H1 (cell line): ENCODE measurements at regions not wholly inside any gene's neighbourhood (a gene's known extent, or its start where the extent isn't known, plus 50 kb on each side); places are given as distances from the start of the nearest gene placed in this dataset.

Source experiments
- CTCF ChIA-PET: fragments of 300-600 bp; sonication (Branson Sonifier 250); formaldehyde crosslinking; loops from one replicate; lab custom pipeline; 2021; ENCODE audit not compliant: partially characterized antibody; lab: Charles Lee
- POLR2A ChIA-PET: fragments of 300-600 bp; sonication (Branson Sonifier 250); formaldehyde crosslinking; loops from one replicate; lab custom pipeline; 2021; ENCODE audit warnings: inconsistent platforms; ENCODE audit not compliant: partially characterized antibody; lab: Charles Lee
- DNase-seq, 2 experiments: peaks; one replicate each; pipeline versions ENCODE4 v3.0.0 to v3.0.0-alpha.2; 2010 to 2022; ENCODE audit warnings: low spot score in 2 of 2, low read depth in 1 of 2, mixed read lengths in 1 of 2
- FAIRE-seq: peaks from 2 replicates; lab custom pipeline; 2011; peaks lifted over from hg19 to GRCh38; lab: Jason Lieb, UNC
- H2AFZ ChIP-seq: 2 replicates; pipeline ENCODE4 v1.8.1; 2012; ENCODE audit warnings: low read length, inconsistent platforms
- H2AK5ac ChIP-seq: 2 replicates; pipeline ENCODE4 v1.6.1; 2013; ENCODE audit warnings: low read depth, low read length
- H2BK120ac ChIP-seq: replicated peaks from 2 replicates; pipeline ENCODE3; 2013; ENCODE audit warnings: low read depth, low read length, inconsistent platforms
- H2BK12ac ChIP-seq: 2 replicates; pipeline ENCODE4 v1.6.1; 2013; ENCODE audit warnings: low read depth, low read length
- H2BK15ac ChIP-seq: 2 replicates; pipeline ENCODE4 v1.6.1; 2013; ENCODE audit warnings: low read length
- H2BK20ac ChIP-seq: 2 replicates; pipeline ENCODE4 v1.6.1; 2013; ENCODE audit warnings: low read length
- H2BK5ac ChIP-seq: 2 replicates; pipeline ENCODE4 v1.6.1; 2013; ENCODE audit warnings: low read depth, low read length
- H3K14ac ChIP-seq: 2 replicates; pipeline ENCODE4 v1.6.1; 2013; ENCODE audit warnings: inconsistent platforms; ENCODE audit not compliant: insufficient read length
- H3K18ac ChIP-seq: 2 replicates; pipeline ENCODE4 v1.6.1; 2013; ENCODE audit warnings: low read length; ENCODE audit errors: extremely low read depth
- H3K23ac ChIP-seq: 2 replicates; pipeline ENCODE4 v1.6.1; 2013; ENCODE audit warnings: inconsistent platforms; ENCODE audit not compliant: insufficient read length
- H3K23me2 ChIP-seq: 2 replicates; pipeline ENCODE4 v1.6.1; 2013; ENCODE audit warnings: low read depth, low read length
- H3K27ac ChIP-seq: 2 replicates; pipeline ENCODE4 v1.6.1; 2011; ENCODE audit warnings: low read depth, low read length, inconsistent platforms
- H3K27me3 ChIP-seq, 4 experiments: replicated peaks in 1 of 4; 1 replicate in 1 of 4; 2 replicates in 3 of 4; pipeline versions ENCODE4 v1.6.1 to v1.8.1; 2011 to 2013; ENCODE audit warnings: low read length in 3 of 4, mild to moderate bottlenecking in 3 of 4, inconsistent platforms in 2 of 4, mixed read lengths in 2 of 4, moderate library complexity in 1 of 4; ENCODE audit not compliant: control insufficient read depth in 3 of 4, insufficient read depth in 3 of 4; ENCODE audit errors: extremely low read depth in 1 of 4
- H3K36me3 ChIP-seq, 4 experiments: 2 replicates each; pipeline versions ENCODE4 v1.6.1 to v1.8.1; 2011 to 2013; ENCODE audit warnings: mild to moderate bottlenecking in 4 of 4, low read length in 3 of 4, moderate library complexity in 2 of 4, control low read depth in 1 of 4, inconsistent platforms in 1 of 4; ENCODE audit not compliant: insufficient read depth in 4 of 4, control insufficient read depth in 2 of 4
- H3K4ac ChIP-seq: replicated peaks from 2 replicates; pipeline ENCODE3; 2013; ENCODE audit warnings: low read length, low read depth, mixed read lengths, inconsistent platforms; ENCODE audit not compliant: insufficient read length
- H3K4me1 ChIP-seq, 4 experiments: replicated peaks in 1 of 4; 1 replicate in 1 of 4; 2 replicates in 3 of 4; pipeline versions ENCODE4 v1.6.1 to v1.8.1; 2011 to 2013; ENCODE audit warnings: low read length in 3 of 4, inconsistent platforms in 2 of 4, mixed read lengths in 1 of 4; ENCODE audit not compliant: insufficient read depth in 4 of 4, control insufficient read depth in 3 of 4
- H3K4me2 ChIP-seq, 2 experiments: 2 replicates each; pipeline versions ENCODE4 v1.6.1 to v1.8.1; 2011 to 2013; ENCODE audit warnings: low read depth in 2 of 2, low read length in 2 of 2, control low read depth in 1 of 2, inconsistent platforms in 1 of 2, mild to moderate bottlenecking in 1 of 2; ENCODE audit not compliant: insufficient read depth in 1 of 2
- H3K4me3 ChIP-seq, 4 experiments: fragments of 200-600, 300-600 bp in 1 of 4; sonication (generic), shearing (Covaris generic), sonication (Bioruptor Twin) in 1 of 4; 2 replicates each; pipeline versions ENCODE4 v1.5.1 to v1.8.1; 2011 to 2016; ENCODE audit warnings: low read length in 4 of 4, low read depth in 3 of 4, control low read depth in 2 of 4, inconsistent platforms in 2 of 4, mild to moderate bottlenecking in 2 of 4, mixed read lengths in 1 of 4, moderate library complexity in 1 of 4; ENCODE audit not compliant: insufficient read depth in 2 of 4; ENCODE audit errors: extremely low read depth in 1 of 4
- H3K56ac ChIP-seq: replicated peaks from 2 replicates; pipeline ENCODE3; 2013; ENCODE audit warnings: low read depth, mild to moderate bottlenecking, mixed read lengths, low read length, inconsistent platforms; ENCODE audit not compliant: insufficient read length
- H3K79me1 ChIP-seq: 2 replicates; pipeline ENCODE4 v1.6.1; 2013; ENCODE audit warnings: low read depth, low read length, control low read depth
- H3K79me2 ChIP-seq, 2 experiments: 2 replicates each; pipeline versions ENCODE4 v1.6.1 to v1.8.1; 2012 to 2013; ENCODE audit warnings: low read length in 2 of 2, mild to moderate bottlenecking in 2 of 2, inconsistent platforms in 1 of 2; ENCODE audit not compliant: insufficient read depth in 2 of 2, control insufficient read depth in 1 of 2
- H3K9ac ChIP-seq, 4 experiments: replicated peaks in 1 of 4; 1 replicate in 1 of 4; 2 replicates in 3 of 4; pipeline versions ENCODE4 v1.6.1 to v1.8.1; 2011 to 2013; ENCODE audit warnings: low read depth in 3 of 4, low read length in 3 of 4, control low read depth in 2 of 4, mild to moderate bottlenecking in 2 of 4, moderate library complexity in 2 of 4, inconsistent platforms in 1 of 4; ENCODE audit errors: extremely low read depth in 1 of 4
- H3K9me3 ChIP-seq, 2 experiments: 2 replicates each; pipeline versions ENCODE4 v1.6.1 to v1.8.1; 2012 to 2013; ENCODE audit warnings: mild to moderate bottlenecking in 2 of 2, moderate library complexity in 2 of 2, control low read depth in 1 of 2, inconsistent platforms in 1 of 2, low read depth in 1 of 2, low read length in 1 of 2, mixed read lengths in 1 of 2; ENCODE audit not compliant: insufficient read depth in 2 of 2
- H4K20me1 ChIP-seq, 2 experiments: replicated peaks in 1 of 2; 2 replicates each; pipeline versions ENCODE3 to v1.8.1; 2011 to 2013; ENCODE audit warnings: inconsistent platforms in 2 of 2, low read length in 2 of 2, mild to moderate bottlenecking in 1 of 2; ENCODE audit not compliant: insufficient read depth in 2 of 2, control insufficient read depth in 1 of 2
- H4K5ac ChIP-seq: 2 replicates; pipeline ENCODE4 v1.6.1; 2013; ENCODE audit warnings: low read length, low read depth, mixed read lengths, inconsistent platforms; ENCODE audit not compliant: insufficient read length
- H4K8ac ChIP-seq: 2 replicates; pipeline ENCODE4 v1.8.0; 2013; ENCODE audit warnings: mild to moderate bottlenecking, moderate library complexity, low read length, inconsistent platforms; ENCODE audit not compliant: insufficient read depth; ENCODE audit errors: extremely low read depth
- H4K91ac ChIP-seq: replicated peaks from 2 replicates; pipeline ENCODE3; 2013; ENCODE audit warnings: low read length, mixed read lengths, inconsistent platforms; ENCODE audit not compliant: insufficient read length
- ASH2L ChIP-seq: fragments of 200-600, 300-600 bp; sonication (generic); IDR thresholded peaks from one replicate; pipeline ENCODE4 v1.7.1; 2017; ENCODE audit warnings: low read length
- BRCA1 ChIP-seq: IDR thresholded peaks from 2 replicates; pipeline ENCODE4 v1.6.1; 2012; ENCODE audit warnings: low read depth, low read length, improper control_type of control experiment
- CHD2 ChIP-seq: IDR thresholded peaks from 2 replicates; pipeline ENCODE4 v1.6.1; 2012; ENCODE audit warnings: low read length, improper control_type of control experiment
- EZH2 ChIP-seq: fragments of 200-600 bp; sonication (generic); IDR thresholded peaks from 2 replicates; pipeline ENCODE4 v1.7.1; 2012; ENCODE audit warnings: low read depth, mild to moderate bottlenecking, moderate library complexity, low read length, inconsistent platforms; ENCODE audit not compliant: severe bottlenecking
- YY1 ChIP-seq: IDR thresholded peaks from 2 replicates; pipeline ENCODE4 v1.6.1; 2011; ENCODE audit warnings: low read depth, mild to moderate bottlenecking, low read length
- WGBS, 2 experiments: shearing (Covaris generic) in 1 of 2; methylation state at CpG; one replicate each; pipeline versions ENCODE4 v1.1.6 to v1.1.7; 2013 to 2015; ENCODE audit warnings: low lambda C conversion rate in 2 of 2, mixed read lengths in 2 of 2, inconsistent platforms in 1 of 2, low coverage in 1 of 2, missing lambda C conversion rate in 1 of 2; ENCODE audit not compliant: insufficient replicate concordance in 2 of 2, insufficient coverage in 1 of 2, insufficient read length in 1 of 2; ENCODE audit errors: extremely low coverage in 1 of 2, missing lambda C conversion rate in 1 of 2; 5-methylcytosine and 5-hydroxymethylcytosine counted together
- TF ChIP-seq, protein P1 (sequence below): IDR thresholded peaks from 2 replicates; pipeline ENCODE4 v1.6.1; 2011; ENCODE audit warnings: low read length, improper control_type of control experiment

DNA sequence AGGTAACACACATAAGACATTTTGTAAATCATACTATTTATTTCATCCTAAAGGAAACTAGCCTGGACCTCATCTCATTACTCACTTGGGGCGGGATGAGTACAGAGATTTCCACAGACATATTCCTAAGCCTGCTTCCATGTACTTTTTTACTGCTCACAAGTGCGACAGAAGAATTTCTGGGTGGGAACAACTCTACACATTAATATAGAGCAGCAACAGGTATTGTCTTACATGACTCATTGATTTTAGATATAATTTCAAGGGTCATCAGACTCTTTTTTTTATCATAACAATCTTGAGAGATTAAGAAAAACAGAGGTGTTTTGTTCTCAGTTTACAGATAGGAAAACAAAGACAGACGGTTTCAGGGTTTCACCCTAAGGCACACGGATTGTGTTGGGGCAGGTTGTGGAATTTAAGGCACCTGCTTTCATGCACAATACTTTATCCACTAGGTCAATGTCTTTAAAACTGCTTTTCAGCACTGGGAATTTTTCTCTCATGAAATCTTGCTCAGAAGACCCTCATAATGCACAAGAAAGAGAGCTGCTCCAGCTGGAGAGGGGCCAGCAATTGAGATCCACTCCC lies 186.7 kb upstream of the CDIN1 start:
- H2BK12ac ChIP-seq = no peak overlapping the region
- H3K56ac ChIP-seq = no peak overlapping the region
- no peak overlapping the region for H3K9ac ChIP-seq
- H3K79me1 ChIP-seq = no peaks in the 10 kb centered on the region
- no peak for FAIRE-seq
- no peak overlapping the region for H4K5ac ChIP-seq
- H3K4ac ChIP-seq = no peak overlapping the region
- no peak overlapping the region for H3K27ac ChIP-seq
- CTCF ChIA-PET = no interaction called here
- WGBS, 2 experiments = 83% methylated on average over 4 of the region's 4 CpGs; no CpG with 5 or more reads in 1 of the 2 experiments
- no peaks in the 10 kb centered on the region for H3K79me2 ChIP-seq
- no peaks in the 10 kb centered on the region for H3K36me3 ChIP-seq
- H3K9me3 ChIP-seq = no peaks in the 10 kb centered on the region
- H4K20me1 ChIP-seq = no peaks in the 10 kb centered on the region
- no peak overlapping the region for H2AFZ ChIP-seq
- H3K4me3 ChIP-seq = no peak overlapping the region
- no peak overlapping the region for H2BK5ac ChIP-seq
- H2BK20ac ChIP-seq = no peak overlapping the region
- no peak overlapping the region for H2BK120ac ChIP-seq
- TF ChIP-seq, protein P1, sequence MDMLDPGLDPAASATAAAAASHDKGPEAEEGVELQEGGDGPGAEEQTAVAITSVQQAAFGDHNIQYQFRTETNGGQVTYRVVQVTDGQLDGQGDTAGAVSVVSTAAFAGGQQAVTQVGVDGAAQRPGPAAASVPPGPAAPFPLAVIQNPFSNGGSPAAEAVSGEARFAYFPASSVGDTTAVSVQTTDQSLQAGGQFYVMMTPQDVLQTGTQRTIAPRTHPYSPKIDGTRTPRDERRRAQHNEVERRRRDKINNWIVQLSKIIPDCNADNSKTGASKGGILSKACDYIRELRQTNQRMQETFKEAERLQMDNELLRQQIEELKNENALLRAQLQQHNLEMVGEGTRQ = no peak
- TF ChIP-seq EZH2 (no peak), BRCA1 (no peak), YY1 (no peak), ASH2L (no peak), CHD2 (no peak)
- H4K8ac ChIP-seq = no peak overlapping the region
- H3K4me2 ChIP-seq = no peak overlapping the region
- H2BK15ac ChIP-seq = no peak overlapping the region
- no peak overlapping the region for H4K91ac ChIP-seq
- no peak overlapping the region for H3K18ac ChIP-seq
- H3K4me1 ChIP-seq = no peaks in the 10 kb centered on the region
- POLR2A ChIA-PET = no interaction called here
- peaks cover 0 to 1% (median 0%) of the 10 kb centered on the region in 4 experiments; a peak in 1 of 7 replicates for H3K27me3 ChIP-seq
- no peaks in the 10 kb centered on the region for H3K23me2 ChIP-seq
- no peak overlapping the region for H3K23ac ChIP-seq
- H3K14ac ChIP-seq = no peak overlapping the region
- H2AK5ac ChIP-seq = no peak overlapping the region
- no peak for DNase-seq
